Neural cell (in vitro differentiated cells): ENCODE measurements at regions not wholly inside any gene's neighbourhood (a gene's known extent, or its start where the extent isn't known, plus 50 kb on each side); places are given as distances from the start of the nearest gene placed in this dataset.

ENCODE experiments used
- EP300 ChIP-seq: fragments of 450-650 bp; conservative IDR thresholded peaks from 2 replicates; pipeline ENCODE4 v1.6.1; 2014; ENCODE audit warnings: antibody characterized with exemption, mild to moderate bottlenecking, moderate library complexity; ENCODE audit not compliant: poor library complexity, severe bottlenecking
- POLR2AphosphoS5 ChIP-seq: IDR thresholded peaks from 2 replicates; pipeline ENCODE4 v1.6.1; 2012
- RAD21 ChIP-seq: fragments of 450-650 bp; conservative IDR thresholded peaks from 2 replicates; pipeline ENCODE4 v1.6.1; 2014; ENCODE audit warnings: antibody characterized with exemption, mild to moderate bottlenecking, moderate library complexity
- TAF1 ChIP-seq: IDR thresholded peaks from 2 replicates; pipeline ENCODE4 v1.6.1; 2012; ENCODE audit warnings: low read depth
- TF ChIP-seq, protein P1 (sequence below): fragments of 450-650 bp; IDR thresholded peaks from 2 replicates; pipeline ENCODE4 v1.5.1; 2014; ENCODE audit warnings: antibody characterized with exemption, mild to moderate bottlenecking, moderate library complexity; ENCODE audit not compliant: poor library complexity, severe bottlenecking

DNA sequence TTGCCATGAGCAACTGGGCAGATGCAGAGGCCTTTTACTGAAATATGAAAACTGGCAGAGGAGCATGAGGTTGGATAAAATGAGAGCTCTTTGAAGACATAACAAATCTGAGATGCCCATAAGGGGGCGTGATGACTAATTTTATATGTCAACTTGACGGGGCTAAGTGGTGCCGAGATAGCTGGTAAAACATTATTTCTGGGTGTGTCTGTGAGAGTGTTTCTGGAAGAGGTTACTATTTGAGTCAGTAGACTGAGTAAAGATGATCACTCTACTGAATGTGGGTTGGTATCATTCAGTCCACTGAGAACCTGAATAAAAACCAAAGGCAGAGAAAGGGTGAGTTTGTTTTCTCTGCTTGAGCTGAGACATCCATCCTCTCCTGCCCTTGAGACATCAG lies 454.2 kb downstream of the NPIPA7 start:
- TF ChIP-seq RAD21 (no peak), POLR2AphosphoS5 (no peak), TAF1 (no peak), EP300 (no peak)
- TF ChIP-seq, protein P1, sequence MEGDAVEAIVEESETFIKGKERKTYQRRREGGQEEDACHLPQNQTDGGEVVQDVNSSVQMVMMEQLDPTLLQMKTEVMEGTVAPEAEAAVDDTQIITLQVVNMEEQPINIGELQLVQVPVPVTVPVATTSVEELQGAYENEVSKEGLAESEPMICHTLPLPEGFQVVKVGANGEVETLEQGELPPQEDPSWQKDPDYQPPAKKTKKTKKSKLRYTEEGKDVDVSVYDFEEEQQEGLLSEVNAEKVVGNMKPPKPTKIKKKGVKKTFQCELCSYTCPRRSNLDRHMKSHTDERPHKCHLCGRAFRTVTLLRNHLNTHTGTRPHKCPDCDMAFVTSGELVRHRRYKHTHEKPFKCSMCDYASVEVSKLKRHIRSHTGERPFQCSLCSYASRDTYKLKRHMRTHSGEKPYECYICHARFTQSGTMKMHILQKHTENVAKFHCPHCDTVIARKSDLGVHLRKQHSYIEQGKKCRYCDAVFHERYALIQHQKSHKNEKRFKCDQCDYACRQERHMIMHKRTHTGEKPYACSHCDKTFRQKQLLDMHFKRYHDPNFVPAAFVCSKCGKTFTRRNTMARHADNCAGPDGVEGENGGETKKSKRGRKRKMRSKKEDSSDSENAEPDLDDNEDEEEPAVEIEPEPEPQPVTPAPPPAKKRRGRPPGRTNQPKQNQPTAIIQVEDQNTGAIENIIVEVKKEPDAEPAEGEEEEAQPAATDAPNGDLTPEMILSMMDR: no peak
